Type B pancreatic cell (in vitro differentiated cells): ENCODE measurements at regions not wholly inside any gene's neighbourhood (a gene's known extent, or its start where the extent isn't known, plus 50 kb on each side); places are given as distances from the start of the nearest gene placed in this dataset.

Experiments
- DNase-seq: peaks from one replicate; pipeline ENCODE4 v3.0.0; 2021; ENCODE audit warnings: mixed read lengths; ENCODE audit not compliant: unreplicated experiment; ENCODE audit errors: extremely low spot score
- H3K27ac Mint-ChIP-seq: 2 replicates; pipeline ENCODE4 v1.8.0; 2021; ENCODE audit warnings: mild to moderate bottlenecking, mixed read lengths
- H3K27me3 Mint-ChIP-seq: 2 replicates; pipeline ENCODE4 v1.8.0; 2021; ENCODE audit warnings: mixed read lengths
- H3K36me3 Mint-ChIP-seq: 2 replicates; pipeline ENCODE4 v1.8.0; 2021; ENCODE audit warnings: mixed read lengths
- H3K4me1 Mint-ChIP-seq: one replicate; pipeline ENCODE4 v1.8.0; 2021; ENCODE audit warnings: mixed read lengths; ENCODE audit not compliant: unreplicated experiment
- H3K4me3 Mint-ChIP-seq: 2 replicates; pipeline ENCODE4 v1.8.0; 2021; ENCODE audit warnings: mild to moderate bottlenecking, mixed read lengths
- H3K9me3 Mint-ChIP-seq: 2 replicates; pipeline ENCODE4 v1.8.0; 2021; ENCODE audit warnings: mixed read lengths
- TF ChIP-seq, protein P1 (sequence below): fragments of 200-600 bp; sonication (generic); conservative IDR thresholded peaks from 2 replicates; pipeline ENCODE4 v1.5.0; 2021; ENCODE audit warnings: antibody characterized with exemption, mild to moderate bottlenecking

DNA sequence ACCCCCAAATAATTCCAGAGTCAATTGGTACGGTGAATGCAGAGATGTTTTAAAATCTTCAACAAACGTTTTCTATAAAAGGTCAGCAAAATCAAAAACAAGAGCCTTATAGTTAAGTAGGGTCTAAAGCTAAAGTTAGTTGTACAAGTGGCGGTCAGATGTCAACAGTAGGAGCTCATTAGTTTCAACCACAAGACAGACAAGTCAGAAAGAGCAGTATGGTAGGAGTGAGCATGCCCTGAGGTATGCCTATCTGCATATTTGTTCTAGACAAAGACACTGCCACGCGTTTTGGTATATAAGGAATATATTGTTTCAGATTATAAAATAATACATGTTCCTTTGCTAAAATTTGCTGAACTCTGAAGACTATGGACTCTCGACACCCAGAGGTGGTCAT, 431.5 kb upstream of the KIF2B start:
- TF ChIP-seq, protein P1, sequence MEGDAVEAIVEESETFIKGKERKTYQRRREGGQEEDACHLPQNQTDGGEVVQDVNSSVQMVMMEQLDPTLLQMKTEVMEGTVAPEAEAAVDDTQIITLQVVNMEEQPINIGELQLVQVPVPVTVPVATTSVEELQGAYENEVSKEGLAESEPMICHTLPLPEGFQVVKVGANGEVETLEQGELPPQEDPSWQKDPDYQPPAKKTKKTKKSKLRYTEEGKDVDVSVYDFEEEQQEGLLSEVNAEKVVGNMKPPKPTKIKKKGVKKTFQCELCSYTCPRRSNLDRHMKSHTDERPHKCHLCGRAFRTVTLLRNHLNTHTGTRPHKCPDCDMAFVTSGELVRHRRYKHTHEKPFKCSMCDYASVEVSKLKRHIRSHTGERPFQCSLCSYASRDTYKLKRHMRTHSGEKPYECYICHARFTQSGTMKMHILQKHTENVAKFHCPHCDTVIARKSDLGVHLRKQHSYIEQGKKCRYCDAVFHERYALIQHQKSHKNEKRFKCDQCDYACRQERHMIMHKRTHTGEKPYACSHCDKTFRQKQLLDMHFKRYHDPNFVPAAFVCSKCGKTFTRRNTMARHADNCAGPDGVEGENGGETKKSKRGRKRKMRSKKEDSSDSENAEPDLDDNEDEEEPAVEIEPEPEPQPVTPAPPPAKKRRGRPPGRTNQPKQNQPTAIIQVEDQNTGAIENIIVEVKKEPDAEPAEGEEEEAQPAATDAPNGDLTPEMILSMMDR = no peak
- H3K4me1 Mint-ChIP-seq = peaks cover 9% of the 10 kb centered on the region
- no peaks in the 10 kb centered on the region for H3K36me3 Mint-ChIP-seq
- H3K4me3 Mint-ChIP-seq = no peak overlapping the region
- DNase-seq = no peak
- no peak overlapping the region for H3K27ac Mint-ChIP-seq
- H3K27me3 Mint-ChIP-seq = no peaks in the 10 kb centered on the region
- no peaks in the 10 kb centered on the region for H3K9me3 Mint-ChIP-seq

DNA sequence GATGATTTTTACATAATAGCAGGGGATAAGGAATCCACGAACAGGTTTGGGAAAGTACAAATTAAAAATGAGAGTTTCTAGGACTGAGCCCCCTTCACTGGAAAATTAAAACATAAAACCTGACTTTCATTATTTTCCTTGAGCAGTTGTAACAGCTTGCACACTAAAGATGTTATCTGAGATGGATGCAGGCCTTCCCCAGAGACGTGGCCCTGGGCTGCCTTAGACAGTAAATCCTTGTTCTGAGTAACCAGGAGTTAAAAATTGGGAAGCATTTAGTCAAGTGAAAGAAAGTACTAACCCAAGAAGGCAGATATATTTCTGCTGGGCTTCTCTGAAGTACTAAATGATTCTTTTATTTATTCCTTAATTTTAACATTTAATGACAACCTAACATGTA, 432.2 kb upstream of the KIF2B start:
- TF ChIP-seq, protein P1 = no peak
- H3K27me3 Mint-ChIP-seq = no peaks in the 10 kb centered on the region
- no peak for DNase-seq
- no peaks in the 10 kb centered on the region for H3K9me3 Mint-ChIP-seq
- no peak overlapping the region for H3K27ac Mint-ChIP-seq
- H3K4me1 Mint-ChIP-seq = peaks cover 9% of the 10 kb centered on the region
- H3K4me3 Mint-ChIP-seq = no peak overlapping the region
- no peaks in the 10 kb centered on the region for H3K36me3 Mint-ChIP-seq

DNA sequence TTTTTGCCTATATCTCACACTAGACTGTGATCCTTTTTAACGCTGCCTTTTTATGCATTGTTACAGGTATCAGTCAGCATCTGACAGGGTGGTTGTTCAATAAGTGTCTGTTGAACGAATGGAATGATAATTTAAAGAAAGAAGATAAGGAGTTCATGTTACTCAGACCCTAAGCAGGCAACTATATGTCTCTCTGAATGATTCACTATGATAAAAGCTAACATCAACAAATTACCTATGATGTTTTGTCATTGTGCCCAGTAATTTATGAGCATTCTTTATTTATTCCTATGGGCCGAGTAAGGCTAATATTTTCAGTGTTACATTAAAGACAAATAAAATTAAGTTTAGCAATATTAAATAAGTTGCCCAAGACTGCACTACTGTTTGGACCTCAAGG, 435.0 kb upstream of the KIF2B start:
- Mint-ChIP-seq H3K36me3 (no peaks in the 10 kb centered on the region), H3K27me3 (no peaks in the 10 kb centered on the region), H3K27ac (no peak overlapping the region), H3K4me3 (no peak overlapping the region), H3K9me3 (no peaks in the 10 kb centered on the region), H3K4me1 (peaks cover 9% of the 10 kb centered on the region)
- no peak for DNase-seq
- TF ChIP-seq, protein P1 = no peak

DNA sequence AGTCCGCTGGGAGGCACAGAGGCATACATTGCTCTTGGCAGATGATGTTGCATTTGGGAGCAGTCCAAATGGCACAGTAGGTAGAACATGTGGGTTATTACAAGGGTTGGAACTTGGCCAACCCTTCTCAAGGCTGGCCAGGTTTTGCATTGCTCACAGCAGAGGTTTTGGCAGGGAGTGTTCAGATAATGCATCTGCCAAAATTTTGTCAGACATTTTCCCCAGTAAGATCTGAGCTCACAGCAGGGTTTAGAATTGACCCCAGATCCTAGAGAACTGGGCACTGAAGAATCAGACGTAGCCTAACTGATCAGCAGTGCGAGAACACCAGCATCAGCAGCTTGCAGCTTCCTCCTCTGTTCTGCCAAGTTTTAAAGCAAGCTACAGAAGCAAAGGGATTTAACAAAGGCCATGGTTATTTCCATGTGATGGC, 468.8 kb upstream of the KIF2B start:
- Mint-ChIP-seq H3K27me3 (peaks cover 5% of the 10 kb centered on the region), H3K4me3 (no peak overlapping the region), H3K4me1 (peaks cover 5% of the 10 kb centered on the region), H3K9me3 (peaks cover 4% of the 10 kb centered on the region), H3K36me3 (no peaks in the 10 kb centered on the region), H3K27ac (no peak overlapping the region)
- DNase-seq = no peak
- TF ChIP-seq, protein P1 = no peak

DNA sequence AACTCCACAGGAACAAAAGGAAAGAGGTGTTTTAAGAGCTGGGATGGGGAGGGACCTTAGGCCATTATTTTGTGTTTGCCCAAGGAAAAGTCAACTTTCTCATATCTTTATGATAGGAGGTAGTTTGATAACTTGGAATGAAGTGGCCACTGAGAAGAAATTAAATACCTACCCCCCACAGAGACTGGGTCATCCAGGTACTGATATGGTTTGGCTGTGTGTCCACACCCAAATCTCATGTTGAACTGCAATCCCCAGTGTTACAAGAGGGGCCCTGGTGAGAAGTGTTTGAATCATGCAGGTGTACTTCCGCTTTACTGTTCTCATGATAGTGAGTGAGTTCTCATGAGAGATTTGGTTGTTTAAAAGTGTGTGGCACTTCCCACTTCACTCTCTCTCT, 477.9 kb upstream of the KIF2B start:
- Mint-ChIP-seq H3K27ac (no peak overlapping the region), H3K9me3 (no peaks in the 10 kb centered on the region), H3K36me3 (no peaks in the 10 kb centered on the region), H3K27me3 (no peaks in the 10 kb centered on the region), H3K4me1 (no peaks in the 10 kb centered on the region), H3K4me3 (no peak overlapping the region)
- DNase-seq = no peak
- TF ChIP-seq, protein P1 = no peak

DNA sequence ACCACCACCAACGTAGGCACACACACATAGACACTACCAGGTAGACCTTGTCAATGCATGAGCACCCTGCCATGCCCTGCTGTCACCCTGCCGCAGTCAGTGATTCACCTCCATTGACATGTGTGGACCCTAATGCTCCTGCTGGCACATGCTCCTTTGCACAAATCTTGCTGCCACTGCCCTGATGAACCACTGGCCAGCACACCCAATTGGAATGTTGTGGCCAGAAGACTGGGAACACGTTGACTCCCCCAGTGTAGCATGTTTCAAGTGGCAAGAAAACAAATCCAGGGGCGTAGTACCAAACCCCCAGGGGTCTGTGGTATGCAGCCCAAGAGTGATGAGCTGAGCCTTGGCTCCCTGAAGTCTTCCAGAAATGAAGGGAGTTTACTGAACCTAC, 486.4 kb upstream of the KIF2B start:
- no peaks in the 10 kb centered on the region for H3K9me3 Mint-ChIP-seq
- H3K36me3 Mint-ChIP-seq = no peaks in the 10 kb centered on the region
- TF ChIP-seq, protein P1 = no peak
- H3K27me3 Mint-ChIP-seq = no peaks in the 10 kb centered on the region
- no peaks in the 10 kb centered on the region for H3K4me1 Mint-ChIP-seq
- no peak overlapping the region for H3K27ac Mint-ChIP-seq
- no peak for DNase-seq
- H3K4me3 Mint-ChIP-seq = no peak overlapping the region
